ENCODE measurements at regions not wholly inside any gene's neighbourhood (a gene's known extent, or its start where the extent isn't known, plus 50 kb on each side); places are given as distances from the start of the nearest gene placed in this dataset.
A peak's percentile ranks its signal among the peaks of the same experiment; 100 is the strongest.
"Not testable (repeated sequence)": the region's sequence is repeated elsewhere in the genome, so short reads cannot be mapped to it uniquely, and the experiment has no call there.

DNA sequence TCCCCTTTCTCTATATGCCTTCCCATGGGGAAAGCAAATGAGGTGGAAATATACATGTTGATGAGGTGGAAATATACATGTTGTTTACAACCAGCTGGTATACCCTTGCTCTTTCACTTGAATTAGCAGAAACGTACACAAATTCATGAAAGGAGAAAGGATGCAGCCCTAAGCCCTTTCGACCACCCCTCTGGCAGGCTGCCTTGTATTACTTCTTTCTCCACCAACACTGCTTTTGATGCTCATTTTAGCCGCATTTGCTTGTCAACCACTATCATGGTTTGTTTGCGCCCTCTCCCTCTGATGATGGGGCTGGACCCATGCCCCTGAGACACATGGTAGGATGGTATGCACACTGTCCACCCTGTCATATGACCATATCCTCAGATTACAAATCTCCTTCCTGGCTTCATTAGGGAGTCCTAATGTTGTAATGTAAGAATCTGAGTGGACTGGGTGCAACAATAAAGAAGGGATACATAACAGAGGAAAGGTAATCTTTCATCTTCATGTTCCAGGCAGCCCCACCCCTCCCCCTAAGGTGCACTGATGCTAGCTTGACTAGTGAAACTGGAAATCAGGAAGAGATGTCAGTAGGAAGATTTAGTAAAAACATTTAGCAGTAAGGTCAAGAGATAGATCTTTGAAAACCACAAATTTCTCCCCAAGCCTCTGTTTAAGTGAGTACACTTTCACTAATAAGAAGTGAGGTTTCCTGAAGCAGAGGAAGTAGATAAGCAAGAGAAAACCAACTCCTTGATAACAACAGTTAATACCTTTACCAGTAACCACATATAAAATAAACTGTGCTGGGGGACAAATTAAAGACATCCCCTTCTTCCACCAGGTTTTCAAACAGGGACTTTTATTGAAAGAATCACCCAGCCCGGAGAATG is 536.8 kb upstream of the NRP1 start:
- H3K4me3 ChIP-seq (ENCODE audit: low read length): no peak overlapping the region
- DNase-seq (ENCODE audit: low read depth): no peak
- TF ChIP-seq, protein P1, sequence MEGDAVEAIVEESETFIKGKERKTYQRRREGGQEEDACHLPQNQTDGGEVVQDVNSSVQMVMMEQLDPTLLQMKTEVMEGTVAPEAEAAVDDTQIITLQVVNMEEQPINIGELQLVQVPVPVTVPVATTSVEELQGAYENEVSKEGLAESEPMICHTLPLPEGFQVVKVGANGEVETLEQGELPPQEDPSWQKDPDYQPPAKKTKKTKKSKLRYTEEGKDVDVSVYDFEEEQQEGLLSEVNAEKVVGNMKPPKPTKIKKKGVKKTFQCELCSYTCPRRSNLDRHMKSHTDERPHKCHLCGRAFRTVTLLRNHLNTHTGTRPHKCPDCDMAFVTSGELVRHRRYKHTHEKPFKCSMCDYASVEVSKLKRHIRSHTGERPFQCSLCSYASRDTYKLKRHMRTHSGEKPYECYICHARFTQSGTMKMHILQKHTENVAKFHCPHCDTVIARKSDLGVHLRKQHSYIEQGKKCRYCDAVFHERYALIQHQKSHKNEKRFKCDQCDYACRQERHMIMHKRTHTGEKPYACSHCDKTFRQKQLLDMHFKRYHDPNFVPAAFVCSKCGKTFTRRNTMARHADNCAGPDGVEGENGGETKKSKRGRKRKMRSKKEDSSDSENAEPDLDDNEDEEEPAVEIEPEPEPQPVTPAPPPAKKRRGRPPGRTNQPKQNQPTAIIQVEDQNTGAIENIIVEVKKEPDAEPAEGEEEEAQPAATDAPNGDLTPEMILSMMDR (conservative IDR thresholded peaks at IDR 0.05; ENCODE audit: low read length): no peak

DNA sequence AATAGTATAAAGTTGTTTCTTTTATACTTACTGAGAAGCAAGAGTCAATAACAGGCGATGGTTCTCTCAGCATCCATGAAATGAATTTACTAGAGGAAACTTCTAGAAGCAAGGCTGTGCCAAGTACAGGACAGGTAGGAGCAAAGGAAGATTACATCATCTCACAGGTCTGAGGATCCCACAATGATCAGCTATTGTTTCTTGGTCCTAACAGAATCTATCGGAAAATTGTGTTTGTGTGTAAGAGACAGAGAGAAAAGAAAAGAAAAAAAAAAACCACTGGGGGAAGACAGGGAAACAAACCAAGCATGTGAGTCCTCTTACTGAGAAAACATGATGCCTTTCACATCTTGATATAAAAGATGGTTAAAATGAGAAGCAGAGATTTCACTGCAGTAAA is 535.0 kb upstream of the NRP1 start:
- H3K4me3 ChIP-seq (ENCODE audit: low read length): no peak overlapping the region
- TF ChIP-seq, protein P1 (conservative IDR thresholded peaks at IDR 0.05; ENCODE audit: low read length): no peak
- no peak for DNase-seq (ENCODE audit: low read depth)

DNA sequence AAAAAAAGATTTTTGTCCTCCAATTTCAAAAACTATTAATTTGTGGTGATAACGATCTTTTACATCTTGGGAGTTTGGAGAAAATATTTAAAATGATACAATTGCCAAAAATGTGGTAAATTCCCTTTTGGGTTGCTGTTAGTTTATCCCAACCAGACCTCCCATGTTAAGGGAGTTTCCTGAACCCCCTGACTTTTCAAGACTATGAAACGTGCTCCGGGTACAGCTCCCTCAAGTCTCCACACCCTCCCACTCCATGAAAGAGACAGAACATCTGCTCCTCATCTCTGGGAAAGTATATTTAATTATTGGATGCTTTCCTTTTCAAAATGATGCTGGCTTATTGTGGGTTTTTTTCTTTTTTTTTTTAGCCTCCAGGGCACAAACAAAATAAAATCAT is 534.6 kb upstream of the NRP1 start:
- TF ChIP-seq, protein P1 (conservative IDR thresholded peaks at IDR 0.05; ENCODE audit: low read length): no peak
- no peak overlapping the region for H3K4me3 ChIP-seq (ENCODE audit: low read length)
- peak; percentile 24 for DNase-seq (ENCODE audit: low read depth)

DNA sequence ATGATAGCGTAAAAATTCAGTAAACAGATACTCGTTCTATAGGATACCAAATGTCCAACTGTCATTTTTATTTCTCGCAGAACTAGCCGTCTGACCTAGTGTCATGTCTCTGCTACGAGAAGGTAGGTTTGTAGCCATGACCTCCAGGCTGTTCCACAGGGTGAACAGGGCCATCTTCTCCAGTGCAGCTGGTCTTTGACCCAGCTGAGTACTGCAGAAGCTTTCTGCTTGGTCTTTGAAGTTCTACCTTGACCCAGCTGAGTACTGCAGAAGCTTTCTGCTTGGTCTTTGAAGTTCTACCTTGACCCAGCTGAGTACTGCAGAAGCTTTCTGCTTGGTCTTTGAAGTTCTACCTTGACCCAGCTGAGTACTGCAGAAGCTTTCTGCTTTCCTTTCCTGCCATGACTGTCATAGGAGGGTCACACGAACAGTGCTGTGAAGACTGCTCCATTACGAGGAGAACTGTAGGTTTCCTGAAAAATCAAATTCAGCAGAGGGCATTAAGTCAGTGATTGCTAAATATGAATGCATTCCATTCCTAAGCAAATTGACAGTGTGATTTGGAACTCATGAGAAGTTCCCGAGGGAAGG is 532.8 kb upstream of the NRP1 start:
- H3K4me3 ChIP-seq (ENCODE audit: low read length); DNase-seq (ENCODE audit: low read depth): not testable (repeated sequence)

DNA sequence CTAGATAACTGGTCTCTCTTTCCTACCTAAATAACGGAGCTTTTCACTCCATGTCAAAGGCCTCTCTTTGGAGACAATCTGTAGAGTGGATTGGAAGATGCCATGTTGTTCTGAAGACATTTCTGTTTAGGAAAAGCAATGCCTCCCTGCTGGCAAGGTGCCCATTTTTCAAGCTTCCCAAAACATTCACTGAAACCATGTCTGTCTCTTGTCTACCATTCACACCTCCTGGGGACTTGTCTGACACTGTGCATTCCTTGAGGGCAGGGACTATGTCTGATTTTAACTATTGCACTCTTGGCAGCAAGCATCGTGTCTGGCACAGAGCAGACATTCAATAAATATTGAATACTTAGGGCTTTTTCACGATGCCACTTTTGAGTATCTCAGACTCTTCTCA is 528.9 kb upstream of the NRP1 start:
- DNase-seq (ENCODE audit: low read depth): no peak
- TF ChIP-seq, protein P1 (conservative IDR thresholded peaks at IDR 0.05; ENCODE audit: low read length): no peak
- H3K4me3 ChIP-seq (ENCODE audit: low read length): no peak overlapping the region

DNA sequence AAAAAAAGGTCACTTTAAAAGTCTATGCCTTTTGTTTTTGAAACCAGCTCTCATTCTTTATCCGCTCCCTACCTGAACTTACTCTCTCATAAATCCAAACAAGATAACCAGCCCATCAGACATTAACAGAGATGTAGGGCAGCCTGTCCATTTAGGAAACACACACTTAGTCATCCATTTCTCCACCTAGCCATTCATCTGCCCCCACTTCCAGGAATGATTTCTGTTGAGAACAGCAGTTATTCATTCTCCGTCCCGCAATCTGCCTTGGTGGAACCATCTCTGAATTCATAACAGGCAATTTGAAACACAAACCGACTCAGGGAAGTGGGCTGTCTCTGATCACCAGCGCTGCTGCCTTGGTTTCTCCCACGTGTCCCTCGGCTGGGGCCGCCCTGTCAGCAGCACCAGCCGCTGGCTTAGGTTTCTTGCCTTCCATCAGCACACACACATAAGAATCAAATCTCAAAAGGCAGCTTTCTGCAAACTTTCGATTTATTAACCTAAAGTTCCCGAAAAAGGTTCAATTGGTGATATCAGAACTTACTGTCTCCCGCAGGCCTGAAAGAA is 528.2 kb upstream of the NRP1 start:
- TF ChIP-seq, protein P1 (conservative IDR thresholded peaks at IDR 0.05; ENCODE audit: low read length): no peak
- no peak for DNase-seq (ENCODE audit: low read depth)
- H3K4me3 ChIP-seq (ENCODE audit: low read length): no peak overlapping the region

DNA sequence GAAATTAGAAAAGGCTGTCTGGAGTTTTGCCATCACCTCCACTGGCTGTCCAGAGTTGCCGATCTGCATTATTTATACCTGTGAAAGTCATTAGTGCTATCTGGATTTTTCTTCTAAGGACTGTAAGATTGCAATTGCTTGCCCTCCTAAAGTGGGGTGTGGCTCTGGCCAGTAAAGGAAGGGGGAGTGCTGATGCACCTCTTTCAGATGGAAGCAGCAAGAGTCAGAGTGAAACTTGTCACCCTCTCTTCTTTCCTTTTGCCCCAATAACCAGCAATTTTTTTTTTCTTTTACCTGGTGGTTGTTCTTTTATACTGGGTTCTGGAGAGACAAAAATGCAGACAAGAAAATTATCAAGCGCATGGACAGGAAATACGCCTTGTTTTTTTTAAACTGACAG is 527.4 kb upstream of the NRP1 start:
- no peak for DNase-seq (ENCODE audit: low read depth)
- no peak overlapping the region for H3K4me3 ChIP-seq (ENCODE audit: low read length)
- TF ChIP-seq, protein P1 (conservative IDR thresholded peaks at IDR 0.05; ENCODE audit: low read length): no peak
